Activated T-cell treated with anti-CD3 and anti-CD28 coated beads, Interleukin-2, amount 50 U/mL, for 24 hours (primary cell): ENCODE measurements at regions not wholly inside any gene's neighbourhood (a gene's known extent, or its start where the extent isn't known, plus 50 kb on each side); places are given as distances from the start of the nearest gene placed in this dataset.
"Not testable (repeated sequence)": the region's sequence is repeated elsewhere in the genome, so short reads cannot be mapped to it uniquely, and the experiment has no call there.

Experiments used
- DNase-seq: peaks from one replicate; pipeline ENCODE4 v3.0.0-alpha.2; 2020
- H3K27ac Mint-ChIP-seq: 2 replicates; pipeline ENCODE4 v1.8.0; 2020; ENCODE audit warnings: mild to moderate bottlenecking, mixed read lengths
- H3K27me3 Mint-ChIP-seq: 2 replicates; pipeline ENCODE4 v1.8.0; 2020; ENCODE audit warnings: mixed read lengths
- H3K36me3 Mint-ChIP-seq: 2 replicates; pipeline ENCODE4 v1.8.0; 2020; ENCODE audit warnings: low read depth, mixed read lengths
- H3K4me1 Mint-ChIP-seq: 2 replicates; pipeline ENCODE4 v1.8.0; 2020; ENCODE audit warnings: low read depth, mixed read lengths
- H3K4me3 Mint-ChIP-seq: 2 replicates; pipeline ENCODE4 v1.8.0; 2020; ENCODE audit warnings: mild to moderate bottlenecking, moderate library complexity, mixed read lengths
- H3K9me3 Mint-ChIP-seq: 2 replicates; pipeline ENCODE4 v1.8.0; 2020; ENCODE audit warnings: mixed read lengths

DNA sequence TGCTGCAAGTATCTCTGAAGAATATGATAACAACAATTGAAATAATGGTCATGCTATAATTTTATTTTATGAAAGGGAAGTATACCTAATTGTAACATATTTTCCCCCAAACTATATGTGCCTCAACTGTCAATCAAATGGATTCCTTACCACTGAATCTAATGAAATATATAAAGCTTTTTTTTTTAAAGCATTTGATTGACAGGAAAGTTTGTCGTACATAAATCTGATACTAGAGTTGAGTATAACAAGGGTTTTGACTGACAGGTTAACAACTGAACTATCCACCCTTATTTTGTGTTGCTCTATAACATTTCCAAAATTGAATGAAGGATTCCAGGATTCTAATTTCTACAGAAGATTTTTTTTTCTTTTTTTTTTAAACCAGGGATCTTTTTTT lies 1333.3 kb upstream of the SLC39A10 start:
- Mint-ChIP-seq H3K27ac (no peak overlapping the region), H3K4me1 (no peaks in the 10 kb centered on the region), H3K4me3 (no peak overlapping the region), H3K27me3 (no peaks in the 10 kb centered on the region), H3K9me3 (no peaks in the 10 kb centered on the region), H3K36me3 (no peaks in the 10 kb centered on the region)
- DNase-seq, result no peak

DNA sequence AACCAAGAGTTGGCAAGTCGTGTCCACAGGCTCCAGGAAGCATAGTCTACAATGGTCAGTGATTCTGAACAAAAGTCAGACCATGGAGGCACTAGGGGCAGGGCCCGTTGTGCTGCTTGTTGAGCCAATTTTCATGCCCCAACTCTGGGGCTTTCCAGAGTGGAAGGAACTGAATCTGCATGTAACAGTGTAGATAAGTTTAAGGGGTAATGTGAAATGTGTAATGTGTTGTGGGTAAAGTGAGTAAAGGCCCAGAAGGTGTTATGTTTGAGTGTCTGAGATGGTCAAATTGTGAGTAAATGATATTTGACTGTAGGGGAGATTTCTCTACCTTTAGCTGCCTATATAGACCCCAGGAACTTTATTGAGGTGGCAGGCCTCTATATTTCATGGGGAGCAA lies 1336.5 kb upstream of the SLC39A10 start:
- Mint-ChIP-seq H3K9me3 (no peaks in the 10 kb centered on the region), H3K36me3 (no peaks in the 10 kb centered on the region), H3K27me3 (no peaks in the 10 kb centered on the region), H3K4me3 (no peak overlapping the region), H3K4me1 (no peaks in the 10 kb centered on the region), H3K27ac (no peak overlapping the region)
- DNase-seq, result no peak

- no peaks in the 10 kb centered on the region for H3K27me3 Mint-ChIP-seq
- no peaks in the 10 kb centered on the region for H3K9me3 Mint-ChIP-seq
- no peaks in the 10 kb centered on the region for H3K4me1 Mint-ChIP-seq
- no peak overlapping the region for H3K27ac Mint-ChIP-seq
- no peak for DNase-seq
- no peak overlapping the region for H3K4me3 Mint-ChIP-seq
- no peaks in the 10 kb centered on the region for H3K36me3 Mint-ChIP-seq
Measured at GRCh38 chr2:194319222-194319992, 1337.6 kb upstream of the SLC39A10 start.

DNA sequence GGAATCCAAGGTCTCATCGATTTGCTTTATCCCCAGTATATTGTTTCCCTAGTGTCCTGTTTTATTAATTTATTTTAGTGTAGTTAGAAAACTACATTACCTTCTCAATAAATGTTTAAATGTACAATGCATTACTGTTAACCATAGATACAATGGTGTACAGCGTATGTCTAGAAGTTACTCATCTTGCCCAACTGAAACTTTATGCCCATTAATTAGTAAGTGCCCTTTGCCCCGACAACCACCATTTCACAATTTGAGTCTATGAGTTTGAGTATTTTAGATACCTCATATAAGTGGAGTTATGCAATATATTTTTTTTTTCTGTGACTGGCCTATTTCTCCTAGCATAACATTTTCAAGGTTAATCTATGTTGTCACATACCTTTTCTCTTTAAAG lies 1343.0 kb upstream of the SLC39A10 start:
- H3K4me1 Mint-ChIP-seq, result no peaks in the 10 kb centered on the region
- no peak overlapping the region for H3K4me3 Mint-ChIP-seq
- H3K36me3 Mint-ChIP-seq, result no peaks in the 10 kb centered on the region
- H3K27ac Mint-ChIP-seq, result no peak overlapping the region
- no peaks in the 10 kb centered on the region for H3K27me3 Mint-ChIP-seq
- DNase-seq, result no peak
- no peaks in the 10 kb centered on the region for H3K9me3 Mint-ChIP-seq

DNA sequence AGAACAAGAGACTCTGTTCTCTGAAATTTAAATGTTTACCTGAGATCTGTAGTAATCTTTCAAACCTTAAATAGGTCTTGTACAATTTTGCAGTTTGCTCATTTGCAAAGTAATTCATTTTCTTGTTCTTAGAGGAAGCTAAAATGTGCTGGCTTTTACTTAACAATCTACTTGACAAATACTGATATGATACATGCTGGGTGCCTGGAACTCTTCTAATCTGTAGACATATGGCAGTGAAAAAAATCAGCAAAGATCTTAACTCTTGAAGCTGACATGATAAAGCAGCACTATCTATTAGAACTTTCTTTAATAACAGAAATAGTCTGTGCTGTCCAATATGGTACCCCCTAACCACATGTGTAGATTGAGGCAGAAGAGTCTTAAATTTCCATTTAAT lies 1352.8 kb upstream of the SLC39A10 start:
- H3K4me3 Mint-ChIP-seq, result no peak overlapping the region
- no peaks in the 10 kb centered on the region for H3K4me1 Mint-ChIP-seq
- no peak for DNase-seq
- no peaks in the 10 kb centered on the region for H3K36me3 Mint-ChIP-seq
- no peaks in the 10 kb centered on the region for H3K9me3 Mint-ChIP-seq
- H3K27ac Mint-ChIP-seq, result no peak overlapping the region
- no peaks in the 10 kb centered on the region for H3K27me3 Mint-ChIP-seq

DNA sequence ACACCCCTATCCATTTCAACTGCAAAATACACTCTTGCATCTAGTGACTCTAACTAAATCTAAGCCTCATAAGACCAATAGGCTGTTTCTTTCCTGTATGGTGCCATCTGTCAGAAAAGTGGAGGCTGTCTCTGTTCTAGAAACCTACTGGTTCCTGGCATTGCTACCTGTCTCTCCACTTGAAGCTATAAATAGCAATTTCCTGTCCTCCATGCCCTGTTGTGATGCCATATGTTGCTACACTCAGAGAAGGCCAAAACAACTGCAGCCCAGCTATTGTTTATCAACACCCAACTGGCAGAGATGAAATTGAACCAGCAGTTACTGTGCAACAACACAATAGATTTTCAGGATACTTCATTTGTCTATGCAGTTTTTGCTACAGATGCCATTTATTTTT lies 1355.1 kb upstream of the SLC39A10 start:
- Mint-ChIP-seq H3K27ac (no peak overlapping the region), H3K9me3 (no peaks in the 10 kb centered on the region), H3K36me3 (no peaks in the 10 kb centered on the region)

DNA sequence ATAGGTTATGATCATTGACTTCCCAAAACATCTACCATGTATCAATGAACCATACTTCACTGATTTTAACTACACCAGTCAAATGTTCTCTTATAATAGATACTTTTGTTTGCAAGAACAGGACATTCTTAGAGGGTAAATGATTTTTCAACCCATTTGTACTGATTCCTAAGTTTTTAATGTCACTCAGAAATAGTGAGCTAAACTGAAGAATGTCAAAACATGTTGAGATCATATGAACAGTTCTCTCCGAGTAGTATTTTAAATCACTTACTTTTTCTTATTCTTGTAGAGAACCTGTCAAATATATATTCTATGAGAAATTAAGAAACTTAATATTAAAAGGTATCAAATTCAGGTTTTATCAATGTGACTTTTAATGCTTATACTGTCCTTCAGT lies 1362.9 kb upstream of the SLC39A10 start:
- Mint-ChIP-seq H3K4me3 (no peak overlapping the region), H3K36me3 (no peaks in the 10 kb centered on the region), H3K9me3 (no peaks in the 10 kb centered on the region), H3K4me1 (no peaks in the 10 kb centered on the region), H3K27ac (no peak overlapping the region), H3K27me3 (no peaks in the 10 kb centered on the region)
- no peak for DNase-seq

More for the DNA sequence above, 1355.1 kb upstream of the SLC39A10 start:
- Mint-ChIP-seq H3K4me3 (no peak overlapping the region), H3K4me1 (no peaks in the 10 kb centered on the region), H3K27me3 (no peaks in the 10 kb centered on the region)
- no peak for DNase-seq

GRCh38 chr2:194291104-194291503 lies 1365.9 kb upstream of the SLC39A10 start:
- DNase-seq, result no peak
- Mint-ChIP-seq H3K9me3 (no peaks in the 10 kb centered on the region), H3K27me3 (no peaks in the 10 kb centered on the region), H3K36me3 (no peaks in the 10 kb centered on the region), H3K27ac (no peak overlapping the region), H3K4me3 (no peak overlapping the region), H3K4me1 (no peaks in the 10 kb centered on the region)

DNA sequence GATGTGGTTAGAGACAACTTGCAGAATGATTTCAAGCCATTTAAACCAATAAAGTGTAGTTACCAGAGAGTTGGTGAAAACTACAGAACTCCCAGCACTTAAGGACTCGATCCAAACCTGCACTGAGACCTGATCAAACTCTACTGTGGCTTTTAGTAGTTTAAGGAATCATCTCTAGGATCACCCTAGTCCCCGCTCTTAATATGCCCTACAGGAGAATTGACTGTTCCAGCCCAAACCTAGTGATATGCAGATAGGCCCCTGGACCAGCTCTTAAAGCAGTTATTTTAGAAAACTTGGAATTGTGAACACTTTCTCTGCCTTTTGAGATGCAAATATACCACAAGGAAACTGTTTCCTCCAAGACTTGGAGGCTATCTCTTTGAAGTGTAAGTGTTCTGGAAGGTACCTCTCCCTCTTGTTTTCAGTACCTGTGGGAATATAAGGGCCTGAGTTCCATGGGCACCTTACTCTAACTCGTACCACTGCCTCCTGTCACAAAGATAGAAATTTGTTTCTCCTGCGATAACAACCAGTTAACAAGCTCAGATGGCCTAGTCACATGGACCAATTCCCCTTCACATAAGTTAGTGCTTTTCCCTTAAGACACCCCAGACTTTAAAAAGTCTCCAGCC lies 1367.2 kb upstream of the SLC39A10 start:
- Mint-ChIP-seq H3K4me1 (no peaks in the 10 kb centered on the region), H3K9me3 (no peaks in the 10 kb centered on the region), H3K36me3 (no peaks in the 10 kb centered on the region), H3K27me3 (no peaks in the 10 kb centered on the region), H3K27ac (no peak overlapping the region), H3K4me3 (no peak overlapping the region)
- no peak for DNase-seq

DNA sequence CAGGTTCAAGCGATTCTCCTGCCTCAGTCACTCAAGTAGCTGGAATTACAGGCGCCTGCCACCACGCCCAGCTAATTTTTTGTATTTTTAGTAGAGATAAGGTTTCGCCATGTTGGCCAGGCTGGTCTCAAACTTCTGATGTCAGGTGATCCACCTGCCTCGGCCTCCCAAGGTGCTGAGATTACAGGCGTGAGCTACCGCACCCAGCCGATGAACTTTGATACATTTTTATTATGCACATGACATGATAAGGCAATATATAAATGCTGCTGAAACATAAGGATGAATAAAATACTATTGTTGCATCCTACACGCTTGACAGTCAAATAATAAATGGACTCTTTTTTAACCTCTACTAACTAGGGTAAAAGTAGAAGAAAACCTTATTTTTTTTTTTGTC lies 1380.4 kb upstream of the SLC39A10 start:
- H3K4me3 Mint-ChIP-seq, H3K9me3 Mint-ChIP-seq, H3K27ac Mint-ChIP-seq, H3K4me1 Mint-ChIP-seq, DNase-seq, H3K36me3 Mint-ChIP-seq, H3K27me3 Mint-ChIP-seq: not testable (repeated sequence)

DNA sequence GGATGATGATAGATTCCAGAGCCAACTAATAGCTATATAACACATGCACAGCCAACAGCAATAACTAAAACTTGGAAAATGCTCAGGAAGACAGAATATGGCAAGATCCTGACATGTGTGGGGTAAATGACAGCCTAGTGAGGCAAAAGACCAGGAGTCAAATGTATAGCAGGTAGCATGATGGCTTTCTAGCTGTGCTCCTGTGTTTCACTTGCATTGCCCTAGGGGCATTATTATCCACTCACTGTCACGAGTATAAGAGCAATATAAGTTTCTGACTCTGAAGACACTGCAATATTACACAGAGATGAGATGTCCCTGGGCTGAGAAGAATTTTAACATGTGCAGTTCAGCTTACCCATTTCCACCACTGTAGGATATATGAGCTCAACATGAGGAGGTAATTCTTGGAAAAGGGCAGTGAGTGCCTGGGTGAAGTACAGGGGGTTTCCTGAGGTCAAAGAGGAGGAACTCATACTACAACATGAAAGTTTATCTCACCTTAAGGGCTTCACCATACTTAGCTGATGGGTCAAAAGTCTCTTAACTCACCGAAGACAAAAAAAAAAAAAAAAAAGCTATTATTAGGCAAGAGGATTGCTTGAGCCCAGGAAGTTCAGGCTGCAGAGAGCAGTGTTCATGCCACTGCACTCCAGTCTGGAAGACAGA lies 1385.6 kb upstream of the SLC39A10 start:
- DNase-seq, result no peak
- Mint-ChIP-seq H3K4me1 (no peaks in the 10 kb centered on the region), H3K27me3 (no peaks in the 10 kb centered on the region), H3K4me3 (no peak overlapping the region), H3K36me3 (no peaks in the 10 kb centered on the region), H3K27ac (no peak overlapping the region), H3K9me3 (no peaks in the 10 kb centered on the region)

GRCh38 chr2:194270648-194271047 lies 1386.4 kb upstream of the SLC39A10 start:
- Mint-ChIP-seq H3K9me3 (no peaks in the 10 kb centered on the region), H3K27ac (no peak overlapping the region), H3K4me3 (no peak overlapping the region), H3K4me1 (no peaks in the 10 kb centered on the region), H3K27me3 (no peaks in the 10 kb centered on the region), H3K36me3 (no peaks in the 10 kb centered on the region)
- DNase-seq, result no peak

DNA sequence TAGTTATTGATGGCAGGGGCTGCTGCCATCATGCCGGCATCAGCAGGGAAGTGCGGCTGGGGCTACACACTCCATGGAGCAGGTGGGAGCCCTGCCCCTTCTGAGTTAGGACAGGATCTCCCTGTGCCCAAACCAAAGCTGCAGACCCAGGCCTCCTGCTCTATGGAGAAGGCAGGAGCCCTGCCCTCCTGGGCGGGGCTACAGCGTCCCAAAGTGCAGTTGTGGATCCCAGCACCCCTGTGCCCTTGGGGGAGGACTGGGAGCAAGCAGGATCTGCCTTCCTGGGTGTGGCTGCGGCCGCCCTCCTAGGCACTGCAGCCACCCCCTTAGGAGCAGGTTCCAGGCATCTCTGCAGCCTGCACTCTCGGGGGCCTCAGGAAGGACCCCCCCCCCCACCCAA lies 1392.4 kb upstream of the SLC39A10 start:
- Mint-ChIP-seq H3K36me3 (no peaks in the 10 kb centered on the region), H3K27me3 (no peaks in the 10 kb centered on the region), H3K9me3 (no peaks in the 10 kb centered on the region), H3K27ac (no peak overlapping the region), H3K4me3 (no peak overlapping the region), H3K4me1 (no peaks in the 10 kb centered on the region)
- no peak for DNase-seq

DNA sequence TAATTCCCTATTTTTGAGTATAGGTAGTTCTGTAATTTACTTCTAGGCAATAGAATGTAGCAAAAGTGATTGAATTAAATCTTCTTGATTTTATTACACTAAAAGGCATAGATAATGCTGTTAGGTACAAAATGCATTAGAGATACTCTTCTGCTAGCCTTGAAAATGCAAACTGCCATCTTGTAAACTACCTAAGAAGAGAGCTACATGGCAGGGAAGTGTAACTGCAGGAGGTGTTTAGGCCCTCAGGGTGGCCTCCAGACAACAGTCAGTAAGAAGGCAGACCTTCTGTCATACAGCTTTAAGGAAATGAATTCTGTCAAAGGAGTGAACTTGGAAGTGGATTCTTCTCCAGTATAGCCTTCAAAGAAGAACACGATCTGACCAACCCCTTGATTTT lies 1396.8 kb upstream of the SLC39A10 start:
- Mint-ChIP-seq H3K27ac (no peak overlapping the region), H3K36me3 (no peaks in the 10 kb centered on the region), H3K4me1 (no peaks in the 10 kb centered on the region), H3K27me3 (no peaks in the 10 kb centered on the region), H3K9me3 (no peaks in the 10 kb centered on the region), H3K4me3 (no peak overlapping the region)
- DNase-seq, result no peak

- Mint-ChIP-seq H3K27me3 (no peaks in the 10 kb centered on the region), H3K4me1 (no peaks in the 10 kb centered on the region), H3K36me3 (no peaks in the 10 kb centered on the region), H3K9me3 (no peaks in the 10 kb centered on the region), H3K27ac (no peak overlapping the region), H3K4me3 (no peak overlapping the region)
- DNase-seq, result no peak
Measured at GRCh38 chr2:194257095-194257494, 1399.9 kb upstream of the SLC39A10 start.
